SU-DHL-6 (cell line): ENCODE measurements at regions not wholly inside any gene's neighbourhood (a gene's known extent, or its start where the extent isn't known, plus 50 kb on each side); places are given as distances from the start of the nearest gene placed in this dataset.

Experiments used
- CTCF ChIP-seq: fragments of 200-600 bp; sonication (generic); IDR thresholded peaks from one replicate; pipeline ENCODE4 v1.5.1; 2017; ENCODE audit warnings: antibody characterized with exemption, mild to moderate bottlenecking, low read length, moderate library complexity; ENCODE audit not compliant: insufficient read depth, poor library complexity, severe bottlenecking
- EZH2phosphoT487 ChIP-seq: fragments of 200-600 bp; sonication (generic), shearing (Covaris generic); conservative IDR thresholded peaks from 2 replicates; pipeline ENCODE4 v1.6.1; 2018; ENCODE audit warnings: mild to moderate bottlenecking, antibody characterized with exemption, low read length, moderate library complexity, mixed read lengths

DNA sequence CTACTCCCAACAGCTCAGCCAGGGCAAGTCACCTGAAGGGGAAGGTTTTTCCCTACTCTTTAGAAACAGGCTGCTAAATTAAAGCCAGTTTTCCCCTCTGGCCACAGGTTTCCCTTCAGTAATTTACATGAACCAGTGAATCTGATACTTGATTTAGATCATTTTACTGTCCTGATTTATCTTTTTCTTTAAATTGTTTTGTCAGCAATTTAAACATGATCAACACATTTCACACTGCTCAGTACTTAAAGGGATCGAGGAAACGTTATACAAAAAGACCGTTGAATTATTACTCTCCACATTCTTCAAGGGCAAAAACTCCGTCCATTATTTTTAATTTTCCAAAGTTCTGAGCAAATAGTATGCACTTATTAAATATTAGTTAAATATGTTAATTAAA, 1165.7 kb upstream of the GYPC start:
- TF ChIP-seq EZH2phosphoT487 (no peak), CTCF (no peak)
